ENCODE measurements at regions not wholly inside any gene's neighbourhood (a gene's known extent, or its start where the extent isn't known, plus 50 kb on each side); places are given as distances from the start of the nearest gene placed in this dataset.

GRCh38 chr11:122367809-122368231 is 251.8 kb upstream of the BLID start:
- TF ChIP-seq CTCF (IDR thresholded peaks at IDR 0.05), result no peak
- TF ChIP-seq POLR2AphosphoS5 (IDR thresholded peaks at IDR 0.05), result peak in 1 of 4 donors; percentile 57
- TF ChIP-seq POLR2A (IDR thresholded peaks at IDR 0.05), result no peak
